D721Med (cell line): ENCODE measurements at regions not wholly inside any gene's neighbourhood (a gene's known extent, or its start where the extent isn't known, plus 50 kb on each side); places are given as distances from the start of the nearest gene placed in this dataset.

Source experiments
- DNase-seq: peaks from one replicate; pipeline ENCODE4 v3.0.0; 2011; ENCODE audit warnings: low spot score; ENCODE audit not compliant: insufficient read length
- FAIRE-seq: peaks from 2 replicates; lab custom pipeline; 2011; peaks lifted over from hg19 to GRCh38; lab: Jason Lieb, UNC
- CTCF ChIP-seq: IDR thresholded peaks from 2 replicates; pipeline ENCODE4 v1.5.1; 2012; ENCODE audit warnings: mild to moderate bottlenecking, control low read depth; ENCODE audit not compliant: insufficient read depth; ENCODE audit errors: missing control alignments

- no peak for TF ChIP-seq CTCF
- no peak for FAIRE-seq
- DNase-seq = no peak
These were observed 145.3 kb downstream of the FAM83B start for GRCh38 chr6:54991761-54992330.

- DNase-seq (no peak), FAIRE-seq (no peak)
- TF ChIP-seq CTCF = no peak
These were observed 146.2 kb downstream of the FAM83B start for GRCh38 chr6:54992789-54993188.

GRCh38 chr6:54993294-54993693, 146.7 kb downstream of the FAM83B start:
- FAIRE-seq (no peak), DNase-seq (no peak)
- no peak for TF ChIP-seq CTCF

- no peak for FAIRE-seq
- no peak for TF ChIP-seq CTCF
- DNase-seq = no peak
These were observed 147.4 kb downstream of the FAM83B start for GRCh38 chr6:54993948-54994347.

GRCh38 chr6:54998576-54998975, 152.0 kb downstream of the FAM83B start:
- DNase-seq (no peak), FAIRE-seq (no peak)
- no peak for TF ChIP-seq CTCF

- no peak for TF ChIP-seq CTCF
- FAIRE-seq (no peak), DNase-seq (no peak)
These were observed 157.3 kb downstream of the FAM83B start for GRCh38 chr6:55003719-55004430.

- FAIRE-seq (no peak), DNase-seq (no peak)
- TF ChIP-seq CTCF = no peak
These were observed 162.6 kb downstream of the FAM83B start for GRCh38 chr6:55009131-55009530.
